SU-DHL-6 (cell line): ENCODE measurements at regions not wholly inside any gene's neighbourhood (a gene's known extent, or its start where the extent isn't known, plus 50 kb on each side); places are given as distances from the start of the nearest gene placed in this dataset.

Experiments
- H2AFZ ChIP-seq: fragments of 200-600 bp; sonication (generic); 2 replicates; pipeline ENCODE4 v1.6.1; 2014; ENCODE audit warnings: low read depth, mild to moderate bottlenecking, moderate library complexity, mixed read lengths, antibody characterized with exemption, low read length; ENCODE audit not compliant: severe bottlenecking
- H3F3A ChIP-seq: fragments of 200-600 bp; shearing (Covaris generic); 2 replicates; pipeline ENCODE4 v1.6.0; 2016; ENCODE audit warnings: antibody characterized with exemption, mild to moderate bottlenecking; ENCODE audit not compliant: insufficient read depth
- H3K27ac ChIP-seq: fragments of 200-600 bp; sonication (generic); 2 replicates; pipeline ENCODE4 v1.5.1; 2016; ENCODE audit warnings: low read depth, mild to moderate bottlenecking, low read length, moderate library complexity, mixed read lengths
- H3K27me3 ChIP-seq: fragments of 200-600 bp; sonication (generic), shearing (Covaris generic); 2 replicates; pipeline ENCODE4 v1.6.0; 2014; ENCODE audit warnings: mild to moderate bottlenecking, low read length
- H3K36me3 ChIP-seq: fragments of 200-600 bp; sonication (generic); 2 replicates; pipeline ENCODE4 v1.6.1; 2014; ENCODE audit warnings: mild to moderate bottlenecking, low read length, mixed read lengths
- H3K4me2 ChIP-seq: fragments of 300-600, 200-600 bp; shearing (Covaris generic), sonication (generic); 2 replicates; pipeline ENCODE4 v1.6.0; 2014; ENCODE audit warnings: low read length, low read depth, mild to moderate bottlenecking; ENCODE audit not compliant: poor library complexity, severe bottlenecking
- H3K4me3 ChIP-seq: fragments of 200-600 bp; sonication (generic); 2 replicates; pipeline ENCODE4 v1.5.1; 2014; ENCODE audit warnings: antibody characterized with exemption, low read length, mild to moderate bottlenecking, mixed read lengths; ENCODE audit not compliant: insufficient read depth, poor library complexity, severe bottlenecking
- H3K79me2 ChIP-seq: fragments of 200-600 bp; sonication (generic); 2 replicates; pipeline ENCODE4 v1.6.1; 2014; ENCODE audit warnings: mild to moderate bottlenecking, low read length, moderate library complexity; ENCODE audit not compliant: insufficient read depth
- H3K9ac ChIP-seq: fragments of 200-600 bp; sonication (generic); 2 replicates; pipeline ENCODE4 v1.7.0; 2014; ENCODE audit warnings: mild to moderate bottlenecking, low read length
- H3K9me2 ChIP-seq: fragments of 200-600 bp; sonication (generic); replicated peaks from 2 replicates; pipeline ENCODE4 v1.6.1; 2014; ENCODE audit warnings: low read length; ENCODE audit not compliant: insufficient read depth
- H3K9me3 ChIP-seq: fragments of 200-600 bp; sonication (generic); 2 replicates; pipeline ENCODE4 v1.6.1; 2014; ENCODE audit warnings: low read length, mixed read lengths; ENCODE audit not compliant: insufficient read depth
- H4K20me1 ChIP-seq: fragments of 200-600 bp; sonication (generic); 2 replicates; pipeline ENCODE4 v1.6.1; 2014; ENCODE audit warnings: low read depth, mild to moderate bottlenecking, antibody characterized with exemption, low read length, moderate library complexity, mixed read lengths
- CTCF ChIP-seq: fragments of 200-600 bp; sonication (generic); IDR thresholded peaks from one replicate; pipeline ENCODE4 v1.5.1; 2017; ENCODE audit warnings: antibody characterized with exemption, mild to moderate bottlenecking, low read length, moderate library complexity; ENCODE audit not compliant: insufficient read depth, poor library complexity, severe bottlenecking
- EZH2phosphoT487 ChIP-seq: fragments of 200-600 bp; sonication (generic), shearing (Covaris generic); conservative IDR thresholded peaks from 2 replicates; pipeline ENCODE4 v1.6.1; 2018; ENCODE audit warnings: mild to moderate bottlenecking, antibody characterized with exemption, low read length, moderate library complexity, mixed read lengths

GRCh38 chr6:45730232-45730631 lies 285.4 kb downstream of the CLIC5 start:
- Histone ChIP-seq H3K9me2 (no peaks in the 10 kb centered on the region), H3F3A (no peaks in the 10 kb centered on the region), H3K79me2 (no peaks in the 10 kb centered on the region), H3K9ac (no peak overlapping the region), H2AFZ (no peak overlapping the region), H3K4me3 (no peak overlapping the region), H3K27ac (no peak overlapping the region), H3K36me3 (no peaks in the 10 kb centered on the region), H3K4me2 (no peak overlapping the region), H4K20me1 (no peaks in the 10 kb centered on the region), H3K27me3 (no peaks in the 10 kb centered on the region), H3K9me3 (no peaks in the 10 kb centered on the region)
- no peak for TF ChIP-seq EZH2phosphoT487
- no peak for TF ChIP-seq CTCF

GRCh38 chr6:45728674-45729073 lies 287.0 kb downstream of the CLIC5 start:
- no peaks in the 10 kb centered on the region for H3K36me3 ChIP-seq
- H3K9ac ChIP-seq, result no peak overlapping the region
- TF ChIP-seq EZH2phosphoT487, result no peak
- H3K9me3 ChIP-seq, result no peaks in the 10 kb centered on the region
- no peak overlapping the region for H2AFZ ChIP-seq
- H3F3A ChIP-seq, result no peaks in the 10 kb centered on the region
- H3K4me2 ChIP-seq, result no peak overlapping the region
- H3K27me3 ChIP-seq, result no peaks in the 10 kb centered on the region
- H3K4me3 ChIP-seq, result no peak overlapping the region
- H4K20me1 ChIP-seq, result no peaks in the 10 kb centered on the region
- no peak overlapping the region for H3K27ac ChIP-seq
- H3K79me2 ChIP-seq, result no peaks in the 10 kb centered on the region
- no peaks in the 10 kb centered on the region for H3K9me2 ChIP-seq

GRCh38 chr6:45727819-45728449 lies 287.7 kb downstream of the CLIC5 start:
- no peaks in the 10 kb centered on the region for H3K9me2 ChIP-seq
- H3K36me3 ChIP-seq, result no peaks in the 10 kb centered on the region
- TF ChIP-seq CTCF (no peak), EZH2phosphoT487 (no peak)
- H3K9me3 ChIP-seq, result no peaks in the 10 kb centered on the region
- no peaks in the 10 kb centered on the region for H3F3A ChIP-seq
- H3K79me2 ChIP-seq, result no peaks in the 10 kb centered on the region
- H3K27ac ChIP-seq, result no peak overlapping the region
- H3K4me3 ChIP-seq, result no peak overlapping the region
- H3K9ac ChIP-seq, result no peak overlapping the region
- H3K27me3 ChIP-seq, result no peaks in the 10 kb centered on the region
- no peak overlapping the region for H3K4me2 ChIP-seq
- no peak overlapping the region for H2AFZ ChIP-seq
- H4K20me1 ChIP-seq, result no peaks in the 10 kb centered on the region

GRCh38 chr6:45727228-45727627 lies 288.4 kb downstream of the CLIC5 start:
- Histone ChIP-seq H3K4me2 (no peak overlapping the region), H3K9me3 (no peaks in the 10 kb centered on the region), H4K20me1 (no peaks in the 10 kb centered on the region), H3K79me2 (no peaks in the 10 kb centered on the region), H3K9me2 (no peaks in the 10 kb centered on the region), H3K27me3 (no peaks in the 10 kb centered on the region), H3F3A (no peaks in the 10 kb centered on the region), H3K27ac (no peak overlapping the region), H3K4me3 (no peak overlapping the region), H3K9ac (no peak overlapping the region), H2AFZ (no peak overlapping the region), H3K36me3 (no peaks in the 10 kb centered on the region)
- TF ChIP-seq EZH2phosphoT487 (no peak), CTCF (no peak)
